ENCODE measurements at regions not wholly inside any gene's neighbourhood (a gene's known extent, or its start where the extent isn't known, plus 50 kb on each side); places are given as distances from the start of the nearest gene placed in this dataset.

DNA sequence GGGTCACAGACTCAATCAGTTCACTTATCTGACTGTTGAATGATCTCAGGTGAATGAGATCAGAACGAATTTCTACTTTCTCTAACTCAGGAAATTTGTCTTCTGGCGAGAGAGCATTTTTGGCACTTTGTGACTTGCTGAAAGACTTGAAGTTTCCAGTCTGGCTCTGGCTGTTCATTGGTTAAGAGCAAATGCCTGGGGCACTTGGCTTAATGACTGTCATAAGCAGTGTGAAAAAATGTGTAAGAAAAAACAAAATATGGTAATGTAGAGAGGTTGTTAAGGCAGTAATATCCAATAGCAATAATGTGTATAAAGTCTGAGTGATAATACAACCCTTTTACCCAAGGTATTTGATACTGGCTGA lies 71.3 kb upstream of the PGRMC2 start:
- TF ChIP-seq CTCF (IDR thresholded peaks at IDR 0.05; ENCODE audit: extremely low read depth, missing control alignments), result no peak
- DNase-seq (ENCODE audit: low spot score), result no peak

DNA sequence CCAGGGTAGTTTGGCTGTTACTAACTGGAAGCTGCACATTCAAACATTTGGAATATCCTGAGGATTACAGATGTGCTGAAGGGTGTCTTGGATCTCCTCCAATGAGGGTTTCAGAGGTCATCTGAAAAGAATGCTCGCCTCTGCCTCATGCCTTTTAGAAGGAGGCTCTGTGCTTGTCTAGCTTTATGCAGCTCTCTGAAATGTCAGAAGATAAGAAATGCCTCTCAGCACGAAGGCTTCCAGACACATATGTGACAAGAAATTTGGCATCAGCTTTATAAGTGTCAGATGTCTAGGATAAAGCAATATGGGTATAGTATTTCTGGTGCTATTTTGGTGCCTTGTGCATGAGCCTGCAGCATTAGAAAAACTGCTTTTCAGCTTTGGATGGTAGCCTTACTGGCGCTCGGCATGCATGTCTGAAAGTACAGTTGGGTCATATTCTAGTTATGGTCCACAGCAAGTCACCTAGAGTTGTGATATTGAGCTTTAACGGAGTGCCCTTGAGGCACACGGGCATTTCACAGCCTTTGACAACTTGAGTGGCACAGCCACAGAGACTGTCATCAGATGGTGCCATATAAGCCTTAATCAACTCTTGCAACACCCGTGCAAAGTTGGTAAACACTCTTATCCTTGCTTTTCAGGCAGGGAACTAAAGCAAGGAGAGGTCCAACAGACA lies 70.8 kb upstream of the PGRMC2 start:
- no peak for DNase-seq (ENCODE audit: low spot score)
- TF ChIP-seq CTCF (IDR thresholded peaks at IDR 0.05; ENCODE audit: extremely low read depth, missing control alignments), result no peak

DNA sequence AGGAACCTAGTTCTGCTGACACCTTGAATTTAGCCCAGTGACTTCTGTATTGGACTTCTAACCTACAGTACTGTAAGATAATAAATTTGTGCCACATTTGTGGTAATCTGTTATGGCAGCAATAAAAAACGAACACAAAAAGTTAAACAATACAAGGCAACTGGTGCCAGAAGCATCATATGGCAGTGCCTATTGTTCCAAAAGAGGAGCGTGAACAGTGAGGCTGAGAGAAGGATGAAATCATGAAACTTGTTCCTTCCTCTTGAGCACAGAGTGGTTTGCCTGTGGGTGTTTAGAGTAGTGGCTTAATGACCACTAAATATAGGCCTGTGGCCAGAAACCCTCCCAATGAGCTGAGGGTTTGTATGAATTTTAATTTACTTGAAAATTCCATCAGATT lies 69.7 kb upstream of the PGRMC2 start:
- no peak for DNase-seq (ENCODE audit: low spot score)
- no peak for TF ChIP-seq CTCF (IDR thresholded peaks at IDR 0.05; ENCODE audit: extremely low read depth, missing control alignments)

DNA sequence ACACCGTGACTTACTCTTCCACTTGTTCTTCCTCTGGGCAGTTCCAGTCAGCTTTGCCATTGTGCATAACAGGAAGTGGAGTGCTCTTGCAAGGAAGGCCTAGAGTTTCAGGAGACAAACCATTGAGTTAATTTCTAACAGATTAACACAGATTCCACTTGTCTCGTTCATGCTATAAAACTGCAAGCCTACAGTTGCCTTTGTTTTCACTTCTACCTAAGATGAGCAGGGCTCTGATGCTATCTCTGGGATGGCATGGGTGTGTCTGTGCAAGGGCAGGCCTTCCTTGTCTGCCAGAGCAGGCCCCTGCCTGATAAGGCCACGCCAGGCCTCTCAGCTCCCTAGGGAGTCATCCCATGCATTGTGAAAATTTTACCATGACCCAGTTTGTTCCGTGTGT lies 67.7 kb upstream of the PGRMC2 start:
- no peak for DNase-seq (ENCODE audit: low spot score)
- no peak for TF ChIP-seq CTCF (IDR thresholded peaks at IDR 0.05; ENCODE audit: extremely low read depth, missing control alignments)

GRCh38 chr4:128354205-128354821 lies 66.7 kb upstream of the PGRMC2 start:
- no peak for TF ChIP-seq CTCF (IDR thresholded peaks at IDR 0.05; ENCODE audit: extremely low read depth, missing control alignments)
- no peak for DNase-seq (ENCODE audit: low spot score)

GRCh38 chr4:128353791-128354190 lies 66.2 kb upstream of the PGRMC2 start:
- no peak for DNase-seq (ENCODE audit: low spot score)
- no peak for TF ChIP-seq CTCF (IDR thresholded peaks at IDR 0.05; ENCODE audit: extremely low read depth, missing control alignments)

- no peak for TF ChIP-seq CTCF (IDR thresholded peaks at IDR 0.05; ENCODE audit: extremely low read depth, missing control alignments)
- DNase-seq (ENCODE audit: low spot score), result no peak
These were observed 63.9 kb upstream of the PGRMC2 start for GRCh38 chr4:128351502-128351901.

All from GM20000 (cell line).